Activated CD4-positive, CD25-positive, alpha-beta regulatory T cell treated with anti-CD3 and anti-CD28 coated beads, Interleukin-2, amount 50 U/mL, for 24 hours (primary cell): ENCODE measurements at regions not wholly inside any gene's neighbourhood (a gene's known extent, or its start where the extent isn't known, plus 50 kb on each side); places are given as distances from the start of the nearest gene placed in this dataset.

Source experiments
- ATAC-seq, 2 donors: fragments of 150-1000 bp; cut with Tn5 transposase; one replicate each; pipeline ENCODE4 v1.10.0; 2021; ENCODE audit warnings: mild to moderate bottlenecking in 1 of 2, moderate library complexity in 1 of 2

GRCh38 chr5:118257066-118257465 is 731.3 kb downstream of the DTWD2 start:
- ATAC-seq = no peak

- ATAC-seq = no peak
Observed at GRCh38 chr5:118253225-118254061, 734.9 kb downstream of the DTWD2 start.

- no peak for ATAC-seq
Observed at GRCh38 chr5:118249386-118249785, 739.0 kb downstream of the DTWD2 start.

GRCh38 chr5:118247458-118247857 is 740.9 kb downstream of the DTWD2 start:
- no peak for ATAC-seq

- ATAC-seq = no peak
Observed at GRCh38 chr5:118243613-118244012, 744.7 kb downstream of the DTWD2 start.

- ATAC-seq = no peak
Observed at GRCh38 chr5:118243068-118243467, 745.3 kb downstream of the DTWD2 start.

- ATAC-seq = no peak
Observed at GRCh38 chr5:118236108-118236849, 752.1 kb downstream of the DTWD2 start.

GRCh38 chr5:118233606-118234005 is 754.7 kb downstream of the DTWD2 start:
- no peak for ATAC-seq

- no peak for ATAC-seq
Observed at GRCh38 chr5:118228489-118228888, 759.9 kb downstream of the DTWD2 start.

- no peak for ATAC-seq
Observed at GRCh38 chr5:118224546-118224945, 763.8 kb downstream of the DTWD2 start.

- ATAC-seq = no peak
Observed at GRCh38 chr5:118220556-118221195, 767.7 kb downstream of the DTWD2 start.

- ATAC-seq = no peak
Observed at GRCh38 chr5:118211606-118212005, 776.7 kb downstream of the DTWD2 start.

- ATAC-seq = no peak
Observed at GRCh38 chr5:118208031-118208453, 780.3 kb downstream of the DTWD2 start.

- ATAC-seq = no peak
Observed at GRCh38 chr5:118199801-118200200, 788.5 kb downstream of the DTWD2 start.

GRCh38 chr5:118196229-118196628 is 792.1 kb downstream of the DTWD2 start:
- ATAC-seq = no peak

GRCh38 chr5:118195211-118195610 is 793.1 kb downstream of the DTWD2 start:
- no peak for ATAC-seq

GRCh38 chr5:118193194-118193905 is 795.0 kb downstream of the DTWD2 start:
- no peak for ATAC-seq

GRCh38 chr5:118185018-118185417 is 803.3 kb downstream of the DTWD2 start:
- no peak for ATAC-seq

GRCh38 chr5:118176146-118176545 is 812.2 kb downstream of the DTWD2 start:
- no peak for ATAC-seq

GRCh38 chr5:118174671-118175070 is 813.7 kb downstream of the DTWD2 start:
- no peak for ATAC-seq

GRCh38 chr5:118173340-118173739 is 815.0 kb downstream of the DTWD2 start:
- no peak for ATAC-seq

GRCh38 chr5:118165619-118166018 is 822.7 kb downstream of the DTWD2 start:
- no peak for ATAC-seq

GRCh38 chr5:118156181-118156580 is 832.2 kb downstream of the DTWD2 start:
- no peak for ATAC-seq
